ENCODE measurements at regions not wholly inside any gene's neighbourhood (a gene's known extent, or its start where the extent isn't known, plus 50 kb on each side); places are given as distances from the start of the nearest gene placed in this dataset.

DNA sequence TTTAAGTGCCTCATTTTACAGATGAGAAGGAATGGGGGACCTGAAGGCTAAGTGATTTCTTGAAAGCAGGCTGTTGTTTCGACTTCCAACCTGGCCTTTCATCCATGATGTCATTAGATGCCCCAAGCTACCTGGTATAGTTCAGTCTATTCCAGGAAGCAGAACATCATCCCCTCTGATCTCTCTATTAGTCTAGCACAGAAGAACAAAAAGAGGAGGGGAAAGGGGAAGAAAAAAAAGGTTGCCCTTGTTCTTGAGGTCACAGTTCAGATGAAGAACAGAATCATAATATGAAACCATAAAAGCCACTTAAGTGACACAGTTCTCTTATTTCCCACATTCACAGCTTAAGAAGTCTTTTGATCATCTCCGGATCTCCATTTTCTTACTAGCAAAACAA is 386.2 kb upstream of the HNRNPA3 start:
- DNase-seq (ENCODE audit: extremely low read depth in 1 of 2, low read depth in 1 of 2) = no peak

DNA sequence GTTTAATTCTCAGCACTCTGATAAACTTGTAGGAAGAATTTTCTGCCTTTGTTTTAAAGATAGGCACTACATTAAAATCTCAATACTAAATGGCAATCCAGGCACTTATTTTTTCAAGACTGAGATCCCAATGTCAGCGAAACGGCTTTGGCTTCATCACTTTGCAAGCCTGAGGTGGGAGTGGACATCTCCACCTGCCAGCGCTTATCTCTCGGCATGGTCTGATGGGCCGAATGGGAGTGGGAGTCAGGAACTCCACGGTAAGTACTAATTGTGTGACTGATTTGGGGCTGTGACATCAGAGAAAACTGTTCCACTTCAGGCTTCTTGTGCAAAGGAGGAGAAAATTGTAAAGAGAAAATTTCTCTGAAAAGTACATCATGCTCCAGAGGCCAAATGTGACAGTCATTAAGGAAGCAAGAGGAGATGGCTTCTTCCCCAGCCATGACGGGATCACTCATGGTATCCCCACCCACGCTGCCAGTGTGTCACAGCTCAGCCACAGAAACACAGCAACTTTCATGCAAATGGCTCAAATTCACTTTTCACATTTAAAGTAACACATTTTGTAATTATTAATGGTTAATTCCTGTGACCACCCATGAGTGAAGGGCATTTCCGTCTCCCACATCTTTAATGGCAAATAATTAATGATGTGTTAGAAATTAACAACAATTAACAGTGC is 385.5 kb upstream of the HNRNPA3 start:
- DNase-seq (ENCODE audit: extremely low read depth in 1 of 2, low read depth in 1 of 2) = no peak

DNA sequence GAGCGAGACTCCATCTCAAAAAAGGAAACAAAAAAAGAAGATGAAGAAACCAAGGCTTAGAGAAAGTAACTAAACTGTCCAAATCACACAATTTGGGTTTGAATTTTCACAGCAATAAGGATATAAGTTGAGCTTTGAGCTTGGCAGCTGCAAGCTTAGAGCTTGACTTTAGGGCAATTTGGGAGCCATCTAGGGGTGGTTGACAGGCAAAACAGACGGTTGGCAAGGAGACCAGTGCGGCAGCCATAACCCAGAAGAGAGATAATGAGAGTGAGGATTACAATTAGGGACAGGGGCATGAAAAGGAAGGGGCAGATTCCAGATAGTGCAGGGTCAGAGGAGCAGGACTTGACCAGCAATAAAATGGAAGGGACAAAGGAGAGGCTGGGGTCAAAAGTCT is 382.2 kb upstream of the HNRNPA3 start:
- DNase-seq (ENCODE audit: extremely low read depth in 1 of 2, low read depth in 1 of 2) = no peak

DNA sequence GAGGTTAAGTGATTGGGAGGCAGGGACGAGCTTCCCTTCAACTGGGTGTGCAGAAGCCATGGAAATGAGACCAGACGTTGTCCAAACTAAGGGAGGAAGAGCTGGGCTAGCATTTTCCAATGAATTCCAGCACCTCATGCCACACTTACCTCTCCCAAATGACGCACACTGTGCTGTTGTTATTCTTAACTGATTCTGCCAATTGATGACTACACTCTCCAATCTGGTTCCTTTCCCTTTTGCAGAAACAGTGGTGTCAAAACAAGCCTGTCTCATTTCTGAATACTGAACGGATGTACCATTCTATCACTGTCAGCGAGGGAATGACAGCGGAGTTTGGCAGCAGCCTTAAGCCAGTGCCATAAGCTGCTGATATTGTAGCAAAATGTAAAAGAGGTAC is 380.5 kb upstream of the HNRNPA3 start:
- DNase-seq (ENCODE audit: extremely low read depth in 1 of 2, low read depth in 1 of 2) = no peak

DNA sequence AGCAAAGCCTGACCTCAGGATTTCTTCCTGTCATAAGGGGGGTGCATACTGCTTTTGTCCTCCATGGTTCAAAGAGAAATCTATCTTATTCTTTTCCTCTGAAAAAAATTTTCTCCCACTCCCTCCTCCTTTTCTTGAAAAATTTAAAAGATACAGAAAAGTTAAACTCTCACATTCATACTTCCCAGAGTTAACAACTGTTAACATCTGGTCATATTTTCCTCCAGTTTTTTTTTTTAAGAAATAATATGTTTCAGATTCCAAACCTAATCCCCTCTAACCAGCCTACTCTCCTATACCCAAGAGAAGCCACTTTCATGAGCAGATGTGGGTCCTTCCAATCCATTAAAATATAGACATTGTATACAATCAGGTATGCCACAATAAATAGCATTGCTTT is 378.9 kb upstream of the HNRNPA3 start:
- DNase-seq (ENCODE audit: extremely low read depth in 1 of 2, low read depth in 1 of 2) = no peak

DNA sequence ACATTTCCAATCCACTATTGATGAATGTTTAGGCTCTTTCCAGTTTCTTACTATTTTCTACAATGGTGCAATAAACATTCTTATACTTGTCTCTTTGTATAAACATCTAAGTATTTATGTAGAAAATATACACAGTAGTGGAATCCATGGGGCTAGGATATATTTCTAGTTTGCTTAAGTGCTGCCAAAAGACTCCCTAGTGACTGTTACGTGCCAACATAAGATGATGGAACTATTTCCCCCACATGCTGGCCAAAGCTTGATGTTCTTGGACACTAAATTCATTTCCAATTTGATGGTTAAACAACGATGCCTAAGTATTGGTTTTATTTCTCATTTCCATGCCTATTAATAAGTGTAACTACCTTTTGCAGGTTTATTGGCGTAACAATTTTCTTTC is 378.4 kb upstream of the HNRNPA3 start:
- DNase-seq (ENCODE audit: extremely low read depth in 1 of 2, low read depth in 1 of 2) = no peak

DNA sequence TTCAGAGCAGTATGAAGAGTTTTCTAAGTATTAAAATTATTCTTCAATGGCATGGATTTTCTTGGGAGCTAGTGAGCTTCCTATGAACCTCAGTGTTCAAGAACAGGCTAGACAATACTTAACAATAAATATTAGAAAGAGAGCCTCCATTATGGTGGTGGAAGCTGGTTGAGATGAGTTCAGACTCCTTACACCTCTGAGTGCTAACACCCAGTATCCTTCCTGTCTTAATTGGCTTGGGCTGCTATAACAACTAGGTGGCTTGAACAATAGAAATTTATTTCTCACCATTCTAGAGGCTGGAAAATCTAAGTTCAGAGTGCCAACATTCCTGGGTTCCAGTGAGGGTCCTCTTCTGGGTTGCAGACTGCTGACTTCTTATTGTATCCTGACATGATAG is 369.4 kb upstream of the HNRNPA3 start:
- no peak for DNase-seq (ENCODE audit: extremely low read depth in 1 of 2, low read depth in 1 of 2)

DNA sequence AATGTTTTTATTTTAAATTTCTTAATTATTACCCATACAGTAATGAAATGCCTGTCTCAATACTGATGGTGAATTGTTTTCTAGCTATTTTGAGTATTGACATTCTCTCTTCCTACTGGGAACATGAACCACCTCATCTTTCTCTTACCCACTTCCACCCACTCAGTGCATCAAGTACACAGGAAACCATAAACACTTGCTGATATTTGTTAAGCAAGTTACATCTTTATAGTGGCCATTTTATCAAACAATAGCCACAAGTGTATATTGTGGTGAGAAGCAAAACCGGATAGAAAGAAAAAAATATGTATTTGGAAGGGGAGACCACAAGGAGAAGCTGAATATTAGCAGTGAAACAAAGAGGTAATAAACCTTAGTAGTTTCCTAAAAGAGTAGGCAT is 368.1 kb upstream of the HNRNPA3 start:
- DNase-seq (ENCODE audit: extremely low read depth in 1 of 2, low read depth in 1 of 2) = no peak

DNA sequence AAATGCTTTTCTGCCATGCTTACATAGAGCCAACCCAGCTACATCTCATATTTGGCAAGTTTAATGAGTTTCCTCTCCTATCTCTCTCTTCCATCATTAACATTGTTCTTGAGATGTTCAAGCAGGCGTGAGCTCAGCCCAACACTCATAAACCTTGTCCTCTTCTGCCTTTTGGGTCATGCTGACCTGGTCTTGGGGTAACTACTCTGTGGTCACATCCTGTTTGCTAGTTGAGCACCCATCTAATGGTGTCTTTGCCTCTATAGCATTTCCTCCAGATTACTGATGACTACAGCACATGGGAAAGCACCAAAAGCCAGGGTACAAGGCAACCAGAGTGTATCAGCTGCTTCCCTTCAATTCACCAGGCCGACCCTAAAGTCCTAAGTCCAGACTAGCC is 366.9 kb upstream of the HNRNPA3 start:
- DNase-seq (ENCODE audit: extremely low read depth in 1 of 2, low read depth in 1 of 2) = no peak

DNA sequence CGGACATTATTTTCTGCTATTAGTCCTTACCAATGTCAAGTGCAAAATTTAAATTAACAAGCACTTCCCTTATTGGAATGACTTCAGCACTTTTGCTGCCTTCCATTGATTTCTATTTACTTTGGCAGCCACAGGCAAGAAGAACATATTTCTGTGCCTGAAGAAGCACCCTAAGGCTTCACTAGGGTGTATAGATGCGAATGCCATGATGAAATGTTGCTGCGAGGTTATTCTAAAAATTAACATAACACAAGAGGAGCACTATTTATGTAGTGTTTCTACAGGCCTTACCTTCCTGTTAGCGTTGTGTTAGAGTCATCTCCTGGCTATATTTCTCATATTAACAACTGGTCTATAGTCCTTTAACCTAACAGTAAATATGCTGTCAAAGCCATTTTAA is 365.0 kb upstream of the HNRNPA3 start:
- no peak for DNase-seq (ENCODE audit: extremely low read depth in 1 of 2, low read depth in 1 of 2)

DNA sequence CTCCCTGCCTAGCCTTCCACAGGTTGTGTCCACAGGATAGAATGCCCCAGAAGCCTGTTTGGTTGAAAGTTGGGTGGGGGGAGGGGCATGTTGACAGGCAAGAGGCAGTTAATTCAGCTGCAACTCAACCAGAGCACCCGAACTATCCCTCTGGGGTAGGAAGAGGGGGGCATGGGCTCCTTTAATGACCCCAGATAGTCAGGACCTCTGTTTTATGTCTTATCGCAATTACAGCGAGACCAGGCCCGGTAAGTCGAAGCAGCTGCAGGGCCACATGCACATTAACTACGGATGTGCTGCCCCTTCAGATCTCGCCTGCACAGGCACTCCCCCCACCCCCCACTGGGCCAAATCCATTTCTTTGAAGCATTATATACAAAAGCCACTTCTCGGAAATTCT is 363.8 kb upstream of the HNRNPA3 start:
- no peak for DNase-seq (ENCODE audit: extremely low read depth in 1 of 2, low read depth in 1 of 2)

DNA sequence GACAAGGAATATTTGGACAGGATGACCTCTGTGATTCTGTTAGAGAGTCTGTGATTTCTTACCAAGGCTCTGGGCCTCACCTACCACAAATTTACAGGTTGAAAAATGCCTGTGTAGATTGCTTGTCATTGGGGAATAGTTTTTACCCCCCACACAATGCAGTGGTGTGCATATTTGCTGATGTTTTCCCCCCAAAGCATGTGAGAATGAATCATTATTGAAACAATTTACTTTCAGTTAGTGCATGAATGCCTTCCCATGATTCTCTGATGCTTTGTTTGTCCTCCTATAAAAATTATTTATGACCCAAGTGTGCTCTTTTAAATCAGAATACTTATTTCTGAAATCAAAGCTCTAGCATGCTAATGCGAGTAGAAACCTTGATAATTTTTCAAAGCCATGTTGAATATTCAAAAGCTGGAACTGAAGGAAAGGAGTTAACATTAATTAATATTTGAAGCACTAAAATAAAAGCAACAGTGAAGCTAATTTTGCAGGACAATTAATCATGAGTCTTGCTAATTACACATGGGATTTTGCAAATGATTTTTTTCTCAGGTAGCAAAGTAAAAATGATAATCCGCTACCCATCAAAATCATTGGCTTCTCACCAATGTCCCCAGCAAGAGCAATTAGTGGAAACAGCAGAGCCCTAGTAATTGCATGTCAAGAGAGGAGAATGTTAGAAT is 361.2 kb upstream of the HNRNPA3 start:
- no peak for DNase-seq (ENCODE audit: extremely low read depth in 1 of 2, low read depth in 1 of 2)

DNA sequence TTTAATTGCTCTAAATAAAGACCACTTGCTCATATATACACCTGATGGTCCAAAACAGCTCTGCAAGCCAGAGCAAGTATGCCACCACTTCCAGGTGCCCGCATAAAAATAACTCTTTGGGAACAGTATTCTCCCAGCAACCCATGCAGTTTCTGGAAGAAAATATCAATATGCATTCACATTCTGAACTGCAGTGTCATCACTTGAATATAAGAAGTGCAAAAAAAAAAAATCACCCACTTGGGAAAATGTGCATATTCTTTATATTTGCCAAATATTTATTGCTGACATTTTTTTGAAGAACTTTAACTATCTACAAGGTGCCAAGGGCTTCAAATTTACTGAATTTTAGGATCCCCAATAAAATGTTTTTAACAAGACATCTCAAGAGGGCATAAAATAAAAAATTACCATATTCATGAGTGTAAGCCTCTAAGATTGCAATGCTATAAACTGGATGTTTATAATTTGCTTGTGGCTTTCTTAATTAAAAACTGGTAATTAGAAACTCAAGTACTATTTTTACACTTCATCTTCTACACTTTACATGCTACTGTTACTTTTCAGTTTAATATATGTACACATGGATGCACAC is 360.6 kb upstream of the HNRNPA3 start:
- DNase-seq (ENCODE audit: extremely low read depth in 1 of 2, low read depth in 1 of 2) = no peak

DNA sequence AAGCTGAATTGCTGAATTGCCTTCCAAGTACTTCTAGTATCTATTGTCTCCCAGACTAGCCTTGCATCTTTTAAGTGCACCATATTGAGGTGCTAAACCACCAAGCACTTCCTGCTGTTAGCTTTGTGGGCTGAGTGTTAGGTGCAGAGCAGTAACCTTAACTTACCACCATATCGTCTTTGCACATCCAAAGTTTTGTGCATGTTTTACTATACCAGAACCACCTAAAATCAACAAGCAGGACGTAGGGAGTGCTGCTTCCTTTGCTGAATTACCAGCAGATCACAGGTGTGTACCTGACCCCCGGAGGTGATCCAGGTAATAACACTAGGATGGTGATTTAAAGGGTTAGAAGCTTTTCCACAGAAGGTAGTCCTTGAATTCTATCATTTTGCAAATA is 359.9 kb upstream of the HNRNPA3 start:
- peak in 1 of 2 donors; percentile 3 for DNase-seq (ENCODE audit: extremely low read depth in 1 of 2, low read depth in 1 of 2)

DNA sequence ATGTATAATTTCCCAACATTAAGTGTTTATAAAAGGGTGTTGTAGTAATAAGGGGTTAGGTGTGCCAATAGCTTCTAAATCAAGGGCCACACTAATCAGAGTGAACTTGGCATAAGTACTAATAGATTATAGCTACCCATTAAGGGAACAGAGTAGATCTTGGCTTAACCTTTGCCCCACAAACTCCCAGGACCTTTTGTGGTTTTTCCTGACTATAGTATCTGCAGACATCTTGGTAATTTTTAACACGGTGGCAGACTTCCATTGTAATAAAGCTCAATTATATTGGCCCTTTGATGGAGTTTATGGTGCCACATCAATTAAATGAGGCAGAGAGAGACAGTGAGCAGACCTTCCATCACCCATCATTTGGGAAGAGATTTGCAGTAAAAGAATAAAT is 358.5 kb upstream of the HNRNPA3 start:
- no peak for DNase-seq (ENCODE audit: extremely low read depth in 1 of 2, low read depth in 1 of 2)

DNA sequence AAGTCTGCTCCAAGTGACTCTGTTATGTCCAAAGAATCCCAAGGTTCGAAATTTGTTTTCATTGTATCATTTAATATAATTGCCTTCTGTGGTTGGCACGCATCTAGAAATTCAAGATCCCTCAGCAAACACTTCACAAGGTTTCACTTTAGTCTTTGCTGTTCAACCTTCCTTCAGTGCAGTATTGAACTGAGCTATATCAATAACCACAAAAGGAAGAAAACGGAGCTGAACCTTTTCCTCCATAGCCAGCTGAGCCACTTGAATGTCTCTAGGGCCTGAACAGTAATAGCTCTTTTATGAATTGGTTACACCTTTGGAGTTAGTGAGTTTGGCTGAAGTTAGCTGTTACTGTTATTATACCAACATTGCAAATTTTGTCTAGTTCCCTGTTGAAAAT is 357.7 kb upstream of the HNRNPA3 start:
- no peak for DNase-seq (ENCODE audit: extremely low read depth in 1 of 2, low read depth in 1 of 2)

DNA sequence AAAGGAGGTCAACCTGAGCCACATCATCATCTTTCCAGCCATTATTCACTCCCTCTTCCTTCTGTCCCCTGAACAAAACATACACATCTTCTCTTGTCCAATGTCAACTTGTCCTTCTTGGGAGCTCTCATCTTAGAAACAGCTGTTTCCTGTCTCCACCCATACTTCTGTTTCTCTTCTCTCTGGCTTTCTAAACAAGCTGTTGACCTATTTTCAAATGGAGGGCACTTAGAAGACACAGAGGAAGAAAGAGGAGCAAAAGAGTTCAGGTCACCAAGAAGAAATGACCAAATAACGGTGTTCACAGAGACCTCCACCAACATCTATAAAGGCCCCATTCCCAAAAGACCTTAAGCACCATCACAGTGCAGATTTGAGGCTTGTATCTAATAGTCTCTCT is 355.9 kb upstream of the HNRNPA3 start:
- no peak for DNase-seq (ENCODE audit: extremely low read depth in 1 of 2, low read depth in 1 of 2)

DNA sequence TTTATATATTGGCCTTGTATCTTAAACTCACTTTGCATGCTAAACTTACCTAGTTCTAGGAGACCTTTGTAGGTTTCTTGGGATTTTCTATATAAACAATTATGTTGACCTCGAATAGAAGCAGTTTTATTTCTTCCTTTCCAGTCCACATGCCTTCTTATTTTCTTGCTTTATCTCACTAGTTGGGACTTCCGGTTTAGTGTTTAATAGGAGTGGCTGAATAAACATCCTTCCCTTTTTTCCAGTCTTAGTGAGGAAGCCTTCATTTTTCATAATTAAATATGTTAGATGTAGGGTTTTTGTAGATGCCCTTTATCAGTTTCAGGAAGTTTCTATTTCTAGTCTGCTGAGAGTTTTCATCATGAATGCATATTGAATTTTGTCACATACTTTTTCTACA is 347.3 kb upstream of the HNRNPA3 start:
- no peak for DNase-seq (ENCODE audit: extremely low read depth in 1 of 2, low read depth in 1 of 2)

DNA sequence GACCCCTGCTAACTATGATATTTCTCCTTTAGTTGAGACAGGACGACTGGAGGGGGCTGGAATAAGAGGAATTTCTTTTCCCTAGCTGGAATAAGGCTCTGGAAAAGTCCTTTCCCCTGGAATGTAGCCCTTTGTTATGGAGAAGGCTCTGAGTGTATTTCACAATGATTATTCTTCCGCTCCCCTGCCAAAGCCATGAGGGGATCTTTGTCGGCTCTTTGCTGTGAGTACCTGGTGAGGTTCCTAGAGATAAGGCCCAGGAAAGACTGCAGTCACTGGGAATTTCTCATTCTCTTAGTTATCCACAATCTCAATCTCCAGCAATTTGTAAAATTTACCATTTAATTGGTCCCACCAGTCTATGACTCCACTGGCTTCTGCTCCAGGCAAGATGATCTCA is 340.2 kb upstream of the HNRNPA3 start:
- DNase-seq (ENCODE audit: extremely low read depth in 1 of 2, low read depth in 1 of 2) = no peak

DNA sequence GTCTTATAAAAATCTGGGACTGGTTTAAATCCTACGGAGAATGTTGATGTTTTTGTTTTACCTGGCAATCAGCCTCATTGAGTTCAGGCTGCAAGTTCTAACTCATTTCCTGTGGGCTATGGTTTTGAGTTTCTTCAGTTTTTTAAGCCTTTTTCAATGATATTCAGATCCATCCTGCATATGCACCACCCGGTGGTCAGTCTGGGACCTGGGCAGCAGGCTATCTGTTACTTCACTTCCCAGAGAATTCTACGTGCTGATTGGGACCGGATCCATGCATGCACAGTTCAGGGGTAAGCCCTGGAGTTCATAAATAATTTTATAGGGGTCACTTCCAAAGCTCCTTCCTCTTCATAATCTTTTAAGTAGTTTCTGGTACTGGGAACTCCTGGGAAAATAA is 339.2 kb upstream of the HNRNPA3 start:
- DNase-seq (ENCODE audit: extremely low read depth in 1 of 2, low read depth in 1 of 2) = no peak

DNA sequence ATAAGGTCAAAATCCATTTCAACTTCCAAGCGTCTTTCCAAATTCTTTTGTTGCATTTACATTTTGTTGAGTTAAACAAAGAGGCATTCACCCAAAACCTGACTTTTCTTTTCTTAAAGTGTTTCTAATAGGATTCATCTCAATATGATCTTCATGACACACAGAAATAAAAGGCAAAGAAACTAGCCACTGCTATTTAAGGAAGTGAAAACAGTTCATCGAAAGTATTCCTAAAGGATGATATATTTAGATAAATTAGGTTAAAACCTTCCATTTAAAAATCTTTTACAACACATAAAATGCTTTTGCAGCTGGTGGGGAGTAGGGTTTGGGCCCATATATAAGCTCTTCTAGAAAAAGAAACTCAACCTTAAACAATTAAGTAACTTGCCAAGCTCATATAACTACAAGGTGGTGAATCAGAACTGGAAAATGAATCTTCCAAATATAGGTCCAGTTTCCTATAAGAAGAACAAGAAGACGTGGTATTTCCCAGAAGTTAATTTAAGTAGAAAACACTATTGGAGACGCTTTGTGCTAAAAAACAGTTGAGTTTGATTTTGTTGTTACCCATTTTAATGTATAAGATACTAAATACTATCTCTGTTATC is 336.0 kb upstream of the HNRNPA3 start:
- no peak for DNase-seq (ENCODE audit: extremely low read depth in 1 of 2, low read depth in 1 of 2)

DNA sequence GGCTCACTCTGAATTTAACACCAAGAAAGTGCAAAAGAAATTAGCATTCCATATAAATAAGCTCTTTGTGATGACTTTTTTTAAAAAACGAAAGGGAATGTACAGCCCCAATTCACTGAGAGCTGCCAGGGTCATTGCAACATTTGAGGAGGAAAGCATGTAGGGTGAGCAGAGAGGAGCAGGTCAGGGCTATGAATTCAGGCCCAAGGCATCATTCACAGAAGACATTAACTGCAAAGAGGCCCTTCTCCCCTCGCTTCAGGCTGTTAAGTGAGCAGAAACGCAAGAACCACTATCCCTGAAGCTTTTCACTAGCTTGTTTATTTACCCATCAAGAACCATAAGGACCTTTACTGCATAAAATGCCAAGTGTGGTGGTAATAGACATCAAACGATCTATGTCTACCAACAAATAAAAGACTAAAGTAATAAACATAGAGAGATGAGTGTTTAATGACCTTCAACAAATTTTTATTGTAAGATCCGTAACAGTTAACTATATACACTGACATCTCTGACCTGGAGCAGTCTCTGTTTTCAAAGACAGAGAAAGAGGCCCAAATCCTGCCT is 333.1 kb upstream of the HNRNPA3 start:
- DNase-seq (ENCODE audit: extremely low read depth in 1 of 2, low read depth in 1 of 2) = no peak
